ENCODE measurements at regions not wholly inside any gene's neighbourhood (a gene's known extent, or its start where the extent isn't known, plus 50 kb on each side); places are given as distances from the start of the nearest gene placed in this dataset.

DNA sequence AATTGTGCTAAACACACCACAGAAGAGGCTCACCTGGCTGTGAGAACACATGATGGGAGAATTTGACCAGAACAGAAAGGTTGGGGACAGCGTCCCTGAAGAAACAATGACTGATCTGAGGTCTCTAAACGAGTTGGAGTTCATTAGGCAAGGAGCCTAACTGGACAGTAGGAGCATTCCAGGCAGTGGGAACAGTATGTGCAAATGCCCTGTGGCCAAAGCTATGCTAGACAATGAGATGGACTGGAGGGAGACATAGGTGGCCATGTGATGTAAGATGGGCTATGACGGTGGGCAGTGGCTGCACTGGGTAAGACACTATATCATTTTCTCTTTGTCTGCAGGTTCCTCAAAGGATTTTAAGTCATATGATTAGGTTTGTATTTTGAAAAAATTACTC lies 95.1 kb upstream of the ARAP3 start:
- TF ChIP-seq POLR2AphosphoS5 (IDR thresholded peaks at IDR 0.05), result no peak
- no peak for TF ChIP-seq EP300 (conservative IDR thresholded peaks at IDR 0.05; ENCODE audit: poor library complexity, severe bottlenecking)
- no peak for TF ChIP-seq RAD21 (conservative IDR thresholded peaks at IDR 0.05)
- TF ChIP-seq EZH2 (IDR thresholded peaks at IDR 0.05; ENCODE audit: borderline replicate concordance, insufficient read depth, low read length, poor library complexity, severe bottlenecking), result no peak
- TF ChIP-seq, protein P1, sequence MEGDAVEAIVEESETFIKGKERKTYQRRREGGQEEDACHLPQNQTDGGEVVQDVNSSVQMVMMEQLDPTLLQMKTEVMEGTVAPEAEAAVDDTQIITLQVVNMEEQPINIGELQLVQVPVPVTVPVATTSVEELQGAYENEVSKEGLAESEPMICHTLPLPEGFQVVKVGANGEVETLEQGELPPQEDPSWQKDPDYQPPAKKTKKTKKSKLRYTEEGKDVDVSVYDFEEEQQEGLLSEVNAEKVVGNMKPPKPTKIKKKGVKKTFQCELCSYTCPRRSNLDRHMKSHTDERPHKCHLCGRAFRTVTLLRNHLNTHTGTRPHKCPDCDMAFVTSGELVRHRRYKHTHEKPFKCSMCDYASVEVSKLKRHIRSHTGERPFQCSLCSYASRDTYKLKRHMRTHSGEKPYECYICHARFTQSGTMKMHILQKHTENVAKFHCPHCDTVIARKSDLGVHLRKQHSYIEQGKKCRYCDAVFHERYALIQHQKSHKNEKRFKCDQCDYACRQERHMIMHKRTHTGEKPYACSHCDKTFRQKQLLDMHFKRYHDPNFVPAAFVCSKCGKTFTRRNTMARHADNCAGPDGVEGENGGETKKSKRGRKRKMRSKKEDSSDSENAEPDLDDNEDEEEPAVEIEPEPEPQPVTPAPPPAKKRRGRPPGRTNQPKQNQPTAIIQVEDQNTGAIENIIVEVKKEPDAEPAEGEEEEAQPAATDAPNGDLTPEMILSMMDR (IDR thresholded peaks at IDR 0.05; ENCODE audit: poor library complexity, severe bottlenecking), result no peak
- TF ChIP-seq, protein P2, sequence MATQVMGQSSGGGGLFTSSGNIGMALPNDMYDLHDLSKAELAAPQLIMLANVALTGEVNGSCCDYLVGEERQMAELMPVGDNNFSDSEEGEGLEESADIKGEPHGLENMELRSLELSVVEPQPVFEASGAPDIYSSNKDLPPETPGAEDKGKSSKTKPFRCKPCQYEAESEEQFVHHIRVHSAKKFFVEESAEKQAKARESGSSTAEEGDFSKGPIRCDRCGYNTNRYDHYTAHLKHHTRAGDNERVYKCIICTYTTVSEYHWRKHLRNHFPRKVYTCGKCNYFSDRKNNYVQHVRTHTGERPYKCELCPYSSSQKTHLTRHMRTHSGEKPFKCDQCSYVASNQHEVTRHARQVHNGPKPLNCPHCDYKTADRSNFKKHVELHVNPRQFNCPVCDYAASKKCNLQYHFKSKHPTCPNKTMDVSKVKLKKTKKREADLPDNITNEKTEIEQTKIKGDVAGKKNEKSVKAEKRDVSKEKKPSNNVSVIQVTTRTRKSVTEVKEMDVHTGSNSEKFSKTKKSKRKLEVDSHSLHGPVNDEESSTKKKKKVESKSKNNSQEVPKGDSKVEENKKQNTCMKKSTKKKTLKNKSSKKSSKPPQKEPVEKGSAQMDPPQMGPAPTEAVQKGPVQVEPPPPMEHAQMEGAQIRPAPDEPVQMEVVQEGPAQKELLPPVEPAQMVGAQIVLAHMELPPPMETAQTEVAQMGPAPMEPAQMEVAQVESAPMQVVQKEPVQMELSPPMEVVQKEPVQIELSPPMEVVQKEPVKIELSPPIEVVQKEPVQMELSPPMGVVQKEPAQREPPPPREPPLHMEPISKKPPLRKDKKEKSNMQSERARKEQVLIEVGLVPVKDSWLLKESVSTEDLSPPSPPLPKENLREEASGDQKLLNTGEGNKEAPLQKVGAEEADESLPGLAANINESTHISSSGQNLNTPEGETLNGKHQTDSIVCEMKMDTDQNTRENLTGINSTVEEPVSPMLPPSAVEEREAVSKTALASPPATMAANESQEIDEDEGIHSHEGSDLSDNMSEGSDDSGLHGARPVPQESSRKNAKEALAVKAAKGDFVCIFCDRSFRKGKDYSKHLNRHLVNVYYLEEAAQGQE (IDR thresholded peaks at IDR 0.05; ENCODE audit: borderline replicate concordance), result no peak
- no peak for TF ChIP-seq TAF1 (IDR thresholded peaks at IDR 0.05; ENCODE audit: low read depth)
- no peak for TF ChIP-seq MXI1 (conservative IDR thresholded peaks at IDR 0.05; ENCODE audit: poor library complexity, severe bottlenecking)
- no peak for TF ChIP-seq SMC3 (conservative IDR thresholded peaks at IDR 0.05; ENCODE audit: poor library complexity)
- Histone ChIP-seq H2AFZ (ENCODE audit: low read depth, low read length) (no peak overlapping the region), H3K27me3 (ENCODE audit: insufficient read depth, low read depth, low read length) (no peaks in the 10 kb centered on the region), H3K9me3 (ENCODE audit: low read length) (no peaks in the 10 kb centered on the region), H3K9me2 (ENCODE audit: insufficient read depth, low read length) (no peaks in the 10 kb centered on the region), H3F3A (ENCODE audit: insufficient read depth, low read length, poor library complexity, severe bottlenecking) (no peaks in the 10 kb centered on the region), H3K36me3 (ENCODE audit: insufficient read depth, low read length) (no peaks in the 10 kb centered on the region), H3K4me2 (ENCODE audit: low read length) (no peak overlapping the region), H3K27ac (ENCODE audit: low read length) (no peak overlapping the region), H3K9ac (ENCODE audit: low read length) (no peak overlapping the region), H3K79me2 (replicated peaks; ENCODE audit: insufficient read depth, low read length) (no peaks in the 10 kb centered on the region), H3K4me3 (ENCODE audit: low read length) (no peak overlapping the region), H4K20me1 (ENCODE audit: insufficient read depth) (no peaks in the 10 kb centered on the region)

DNA sequence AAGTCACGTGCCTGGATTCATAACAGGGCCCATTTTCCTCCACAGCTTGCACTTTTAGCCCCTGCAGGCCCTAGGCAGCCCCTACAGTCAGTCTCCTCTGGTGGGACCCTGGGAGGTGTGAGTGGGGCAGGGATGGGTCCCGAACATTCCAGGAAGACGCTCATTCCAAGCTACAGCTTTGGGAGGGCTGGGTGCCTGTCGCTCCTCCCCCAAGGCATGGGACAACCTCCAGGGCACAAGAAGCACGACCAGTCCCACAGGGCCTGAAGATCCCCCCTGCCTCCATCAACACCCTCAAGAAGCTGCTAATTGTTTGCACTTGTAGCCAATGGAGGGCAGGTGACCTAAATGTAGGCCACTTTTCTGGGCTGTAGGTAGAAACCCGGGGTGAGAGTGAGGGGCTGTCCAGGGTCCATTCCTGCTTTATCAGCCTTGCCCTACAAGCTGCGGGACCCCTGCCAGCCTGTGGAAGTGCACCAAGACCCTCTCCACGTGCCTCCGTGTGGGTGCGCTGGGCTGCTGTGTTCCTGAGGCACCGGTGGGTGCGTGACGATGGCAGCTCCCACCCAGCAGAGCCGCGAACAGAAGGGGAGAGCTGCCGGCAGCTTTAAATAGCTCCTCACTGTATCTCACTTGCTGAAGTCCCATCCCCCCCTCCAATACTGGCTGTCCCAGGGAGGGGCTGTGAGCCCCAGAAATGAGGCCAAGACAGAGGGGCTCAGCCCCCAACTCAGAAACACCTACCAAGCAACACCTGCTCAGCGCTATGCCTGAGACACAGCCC lies 91.9 kb upstream of the ARAP3 start:
- Histone ChIP-seq H4K20me1 (ENCODE audit: insufficient read depth) (no peaks in the 10 kb centered on the region), H3K27me3 (ENCODE audit: insufficient read depth, low read depth, low read length) (no peaks in the 10 kb centered on the region), H3K9ac (ENCODE audit: low read length) (no peak overlapping the region), H3K27ac (ENCODE audit: low read length) (no peak overlapping the region), H3K9me3 (ENCODE audit: low read length) (no peaks in the 10 kb centered on the region), H2AFZ (ENCODE audit: low read depth, low read length) (no peak overlapping the region), H3K36me3 (ENCODE audit: insufficient read depth, low read length) (no peaks in the 10 kb centered on the region), H3F3A (ENCODE audit: insufficient read depth, low read length, poor library complexity, severe bottlenecking) (no peaks in the 10 kb centered on the region), H3K4me2 (ENCODE audit: low read length) (no peak overlapping the region), H3K4me3 (ENCODE audit: low read length) (no peak overlapping the region), H3K79me2 (replicated peaks; ENCODE audit: insufficient read depth, low read length) (no peaks in the 10 kb centered on the region), H3K9me2 (ENCODE audit: insufficient read depth, low read length) (no peaks in the 10 kb centered on the region)
- TF ChIP-seq RAD21 (conservative IDR thresholded peaks at IDR 0.05), result no peak

Measured in neural cell (in vitro differentiated cells).